Neural cell (in vitro differentiated cells): ENCODE measurements at regions not wholly inside any gene's neighbourhood (a gene's known extent, or its start where the extent isn't known, plus 50 kb on each side); places are given as distances from the start of the nearest gene placed in this dataset.

ENCODE experiments used
- RAD21 ChIP-seq: fragments of 450-650 bp; conservative IDR thresholded peaks from 2 replicates; pipeline ENCODE4 v1.6.1; 2014; ENCODE audit warnings: antibody characterized with exemption, mild to moderate bottlenecking, moderate library complexity
- TF ChIP-seq, protein P1 (sequence below): fragments of 450-650 bp; IDR thresholded peaks from 2 replicates; pipeline ENCODE4 v1.5.1; 2014; ENCODE audit warnings: antibody characterized with exemption, mild to moderate bottlenecking, moderate library complexity; ENCODE audit not compliant: poor library complexity, severe bottlenecking

DNA sequence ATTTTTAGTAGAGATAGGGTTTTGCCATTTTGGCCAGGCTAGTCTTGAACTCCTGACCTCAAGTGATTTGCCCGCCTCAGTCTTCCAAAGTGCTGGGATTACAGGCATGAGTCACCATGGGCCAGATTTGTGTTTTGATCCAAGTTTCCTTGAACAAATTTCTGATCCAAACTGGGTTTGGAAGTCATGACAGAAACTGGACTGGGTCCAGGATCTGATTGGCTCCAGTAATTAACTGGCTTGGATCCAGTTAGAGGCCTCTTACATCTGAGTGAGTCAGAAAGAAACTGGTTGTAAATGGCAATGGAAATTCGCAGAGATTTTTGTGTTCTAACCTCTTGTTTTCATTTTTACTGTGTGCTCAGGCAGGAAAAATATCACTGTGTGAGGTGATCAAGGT, 141.6 kb downstream of the SLC25A46 start:
- TF ChIP-seq, protein P1, sequence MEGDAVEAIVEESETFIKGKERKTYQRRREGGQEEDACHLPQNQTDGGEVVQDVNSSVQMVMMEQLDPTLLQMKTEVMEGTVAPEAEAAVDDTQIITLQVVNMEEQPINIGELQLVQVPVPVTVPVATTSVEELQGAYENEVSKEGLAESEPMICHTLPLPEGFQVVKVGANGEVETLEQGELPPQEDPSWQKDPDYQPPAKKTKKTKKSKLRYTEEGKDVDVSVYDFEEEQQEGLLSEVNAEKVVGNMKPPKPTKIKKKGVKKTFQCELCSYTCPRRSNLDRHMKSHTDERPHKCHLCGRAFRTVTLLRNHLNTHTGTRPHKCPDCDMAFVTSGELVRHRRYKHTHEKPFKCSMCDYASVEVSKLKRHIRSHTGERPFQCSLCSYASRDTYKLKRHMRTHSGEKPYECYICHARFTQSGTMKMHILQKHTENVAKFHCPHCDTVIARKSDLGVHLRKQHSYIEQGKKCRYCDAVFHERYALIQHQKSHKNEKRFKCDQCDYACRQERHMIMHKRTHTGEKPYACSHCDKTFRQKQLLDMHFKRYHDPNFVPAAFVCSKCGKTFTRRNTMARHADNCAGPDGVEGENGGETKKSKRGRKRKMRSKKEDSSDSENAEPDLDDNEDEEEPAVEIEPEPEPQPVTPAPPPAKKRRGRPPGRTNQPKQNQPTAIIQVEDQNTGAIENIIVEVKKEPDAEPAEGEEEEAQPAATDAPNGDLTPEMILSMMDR: no peak
- no peak for TF ChIP-seq RAD21
